MM.1S (cell line): ENCODE measurements at regions not wholly inside any gene's neighbourhood (a gene's known extent, or its start where the extent isn't known, plus 50 kb on each side); places are given as distances from the start of the nearest gene placed in this dataset.

ENCODE experiments used
- CTCF ChIP-seq: fragments of 300-600 bp; sonication (generic); IDR thresholded peaks from 2 replicates; pipeline ENCODE4 v1.5.1; 2016; ENCODE audit warnings: antibody characterized with exemption, low read length, mixed read lengths
- EZH2 ChIP-seq: fragments of 300-600 bp; sonication (generic); optimal IDR thresholded peaks from 2 replicates; pipeline ENCODE3; 2017; ENCODE audit warnings: low read depth, mild to moderate bottlenecking, antibody characterized with exemption, low read length, mixed read lengths

DNA sequence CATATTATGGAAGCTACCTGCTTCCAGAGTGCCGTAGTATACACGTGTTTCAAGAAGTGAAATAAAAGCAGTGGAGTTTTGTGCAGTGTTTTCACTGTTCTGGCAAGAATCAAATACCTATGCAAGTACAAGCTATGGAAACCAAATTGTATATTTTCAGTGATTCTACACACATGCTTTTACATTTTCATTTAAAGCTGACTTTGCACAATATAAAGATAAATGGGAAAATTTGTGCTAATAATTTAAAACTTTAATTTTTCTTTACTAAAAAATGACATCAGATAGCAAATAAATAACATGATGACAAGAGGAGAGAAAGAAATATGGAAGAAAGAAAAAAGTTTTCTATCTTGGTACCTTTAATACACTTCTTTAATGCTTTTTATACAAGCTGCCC lies 393.7 kb upstream of the NPVF start:
- TF ChIP-seq CTCF (no peak), EZH2 (no peak)
